MCF 10A (cell line): ENCODE measurements at regions not wholly inside any gene's neighbourhood (a gene's known extent, or its start where the extent isn't known, plus 50 kb on each side); places are given as distances from the start of the nearest gene placed in this dataset.

Source experiments
- BruUV-seq: library from RNA; stranded (reverse); fragments of 400-500 nt; replicated peaks from 2 replicates; lab custom pipeline; 2021; lab: Mats Ljungman, UMichigan
- CTCF ChIA-PET: fragments of 300-600 bp; sonication (Branson Sonifier 250); formaldehyde crosslinking; extraction: SDS; loops from one replicate; lab custom pipeline; 2021; ENCODE audit warnings: antibody characterized with exemption, inconsistent platforms; lab: Yijun Ruan, JAX
- POLR2A ChIA-PET: fragments of 300-600, 350-650 bp; sonication (Branson Sonifier 250); formaldehyde crosslinking; extraction: SDS; loops from one replicate; lab custom pipeline; 2020; ENCODE audit warnings: antibody characterized with exemption, inconsistent platforms; lab: Yijun Ruan, JAX
- DNase-seq: peaks from one replicate; pipeline ENCODE4 v3.0.0-alpha.2; 2018; ENCODE audit not compliant: unreplicated experiment
- H3K27ac Mint-ChIP-seq: one replicate; pipeline ENCODE4 v1.8.0; 2022; ENCODE audit warnings: mild to moderate bottlenecking, low read depth, mixed read lengths; ENCODE audit not compliant: unreplicated experiment
- H3K27me3 Mint-ChIP-seq: one replicate; pipeline ENCODE4 v1.8.0; 2022; ENCODE audit warnings: mixed read lengths; ENCODE audit not compliant: insufficient read depth, unreplicated experiment
- H3K36me3 Mint-ChIP-seq: one replicate; pipeline ENCODE4 v1.8.0; 2022; ENCODE audit warnings: mild to moderate bottlenecking, moderate library complexity, mixed read lengths; ENCODE audit not compliant: insufficient read depth, unreplicated experiment
- H3K4me1 Mint-ChIP-seq: one replicate; pipeline ENCODE4 v1.8.0; 2022; ENCODE audit warnings: mixed read lengths; ENCODE audit not compliant: insufficient read depth, unreplicated experiment
- H3K4me3 Mint-ChIP-seq: one replicate; pipeline ENCODE4 v1.8.0; 2022; ENCODE audit warnings: mild to moderate bottlenecking, moderate library complexity, mixed read lengths; ENCODE audit not compliant: unreplicated experiment
- H3K9me3 Mint-ChIP-seq: one replicate; pipeline ENCODE4 v1.8.0; 2022; ENCODE audit warnings: mixed read lengths; ENCODE audit not compliant: unreplicated experiment
- intact Hi-C: fragments of 100-400 bp; cut with micrococcal nuclease; formaldehyde crosslinking; loops from 2 replicates; pipeline ENCODE4 v1.14.1; 2022
- TF ChIP-seq, protein P1 (sequence below): fragments of 200-600 bp; IDR thresholded peaks from one replicate; pipeline ENCODE4 v1.8.0; 2022; ENCODE audit warnings: antibody characterized with exemption, mild to moderate bottlenecking; ENCODE audit not compliant: unreplicated experiment

DNA sequence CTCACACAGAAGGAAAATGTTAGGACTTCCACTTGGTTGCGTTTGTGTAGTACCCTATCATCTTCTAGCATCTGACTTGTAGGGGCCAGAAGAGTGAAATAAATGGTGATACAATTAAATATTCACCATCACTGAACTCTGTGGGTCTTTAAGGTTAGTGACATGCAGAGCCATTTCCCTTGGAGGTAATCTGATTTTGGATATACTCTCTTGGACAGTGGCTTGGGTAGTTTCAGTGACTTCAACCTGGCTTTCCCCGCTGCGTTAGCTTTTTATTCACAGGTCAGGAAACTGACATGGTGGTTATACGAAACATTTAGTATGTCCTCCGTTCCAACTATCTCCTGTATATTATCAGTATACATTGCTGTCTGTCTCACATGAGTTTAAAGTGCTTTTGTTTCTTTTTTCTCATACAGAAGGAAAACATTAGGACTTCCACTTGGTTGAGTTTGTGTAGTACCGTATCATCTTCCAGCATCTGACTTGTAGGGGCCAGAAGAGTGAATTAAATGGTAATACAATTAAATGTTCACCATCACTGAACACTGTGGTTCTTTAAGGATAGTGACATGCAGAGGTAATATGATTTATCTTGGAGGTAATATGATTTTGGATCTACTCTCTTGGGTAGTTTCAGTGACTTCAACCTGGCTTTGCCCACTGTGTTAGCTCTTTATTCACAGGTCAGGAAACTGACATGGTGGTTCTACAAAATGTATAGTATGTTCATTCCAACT, 883.6 kb downstream of the TAF11L14 start:
- H3K36me3 Mint-ChIP-seq = no peaks in the 10 kb centered on the region
- DNase-seq = no peak
- CTCF ChIA-PET = no interaction called here
- intact Hi-C loops = no loop called here
- no peaks in the 10 kb centered on the region for H3K4me1 Mint-ChIP-seq
- H3K27me3 Mint-ChIP-seq = no peaks in the 10 kb centered on the region
- POLR2A ChIA-PET = no interaction called here
- H3K4me3 Mint-ChIP-seq = no peak overlapping the region
- no peaks in the 10 kb centered on the region for H3K9me3 Mint-ChIP-seq
- no peak overlapping the region for H3K27ac Mint-ChIP-seq
- TF ChIP-seq, protein P1, sequence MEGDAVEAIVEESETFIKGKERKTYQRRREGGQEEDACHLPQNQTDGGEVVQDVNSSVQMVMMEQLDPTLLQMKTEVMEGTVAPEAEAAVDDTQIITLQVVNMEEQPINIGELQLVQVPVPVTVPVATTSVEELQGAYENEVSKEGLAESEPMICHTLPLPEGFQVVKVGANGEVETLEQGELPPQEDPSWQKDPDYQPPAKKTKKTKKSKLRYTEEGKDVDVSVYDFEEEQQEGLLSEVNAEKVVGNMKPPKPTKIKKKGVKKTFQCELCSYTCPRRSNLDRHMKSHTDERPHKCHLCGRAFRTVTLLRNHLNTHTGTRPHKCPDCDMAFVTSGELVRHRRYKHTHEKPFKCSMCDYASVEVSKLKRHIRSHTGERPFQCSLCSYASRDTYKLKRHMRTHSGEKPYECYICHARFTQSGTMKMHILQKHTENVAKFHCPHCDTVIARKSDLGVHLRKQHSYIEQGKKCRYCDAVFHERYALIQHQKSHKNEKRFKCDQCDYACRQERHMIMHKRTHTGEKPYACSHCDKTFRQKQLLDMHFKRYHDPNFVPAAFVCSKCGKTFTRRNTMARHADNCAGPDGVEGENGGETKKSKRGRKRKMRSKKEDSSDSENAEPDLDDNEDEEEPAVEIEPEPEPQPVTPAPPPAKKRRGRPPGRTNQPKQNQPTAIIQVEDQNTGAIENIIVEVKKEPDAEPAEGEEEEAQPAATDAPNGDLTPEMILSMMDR = no peak
- no TSS peak for BruUV-seq

DNA sequence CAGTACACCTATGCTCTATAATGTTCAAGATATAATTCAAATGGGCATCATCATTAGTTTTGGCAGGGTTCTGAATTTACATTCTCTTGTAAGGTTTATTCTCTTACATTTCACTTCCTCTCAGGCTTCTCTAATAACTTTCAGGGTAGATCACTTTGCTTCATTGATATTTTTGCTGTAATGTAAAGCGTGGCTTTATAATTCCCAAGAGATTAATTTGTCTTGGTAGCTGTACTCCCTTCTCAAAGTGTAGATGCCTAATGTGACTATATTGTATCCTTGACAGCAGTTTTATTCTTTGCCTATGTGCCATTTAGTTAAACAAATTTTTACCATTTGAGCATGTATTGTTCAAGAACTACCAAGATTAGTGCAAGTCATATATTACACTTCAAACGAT, 889.1 kb downstream of the TAF11L14 start:
- BruUV-seq = no TSS peak
- Mint-ChIP-seq H3K27ac (no peak overlapping the region), H3K36me3 (no peaks in the 10 kb centered on the region), H3K4me3 (no peak overlapping the region), H3K4me1 (no peaks in the 10 kb centered on the region), H3K9me3 (no peaks in the 10 kb centered on the region), H3K27me3 (no peaks in the 10 kb centered on the region)
- intact Hi-C loops = no loop called here
- ChIA-PET POLR2A (no interaction called here), CTCF (no interaction called here)
- no peak for DNase-seq
- TF ChIP-seq, protein P1 = no peak

DNA sequence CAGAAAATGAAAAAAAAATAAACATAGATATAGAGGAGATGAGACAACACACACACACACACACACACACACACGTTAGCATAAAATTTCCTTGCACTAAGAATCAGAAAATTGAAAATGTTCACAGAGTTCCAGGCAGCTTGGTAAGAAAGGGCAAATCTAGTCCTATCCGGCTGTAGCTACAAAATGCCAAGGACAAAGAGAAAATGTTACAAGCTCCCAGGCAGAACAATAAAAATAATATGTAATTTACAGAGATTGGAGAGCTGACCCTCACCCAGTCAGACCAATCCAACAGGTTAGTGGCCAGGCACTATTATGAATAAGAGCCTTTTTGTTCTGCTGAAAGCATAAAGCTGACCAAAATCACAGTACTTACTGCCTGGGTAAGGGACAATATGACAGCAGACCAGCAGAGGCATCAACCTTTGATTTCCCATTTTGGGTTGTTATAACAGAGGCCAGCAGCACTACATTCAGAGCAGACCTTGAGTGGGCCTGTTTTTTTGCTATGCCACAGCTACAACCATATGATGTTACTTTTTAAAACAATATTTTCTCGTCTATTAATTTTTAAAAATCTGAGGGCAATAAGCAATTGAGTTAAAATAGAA, 892.6 kb downstream of the TAF11L14 start:
- TF ChIP-seq, protein P1 = no peak
- intact Hi-C loops = no loop called here
- CTCF ChIA-PET = interaction anchor here (1.9 kb wide), 1 partner anchor 61 kb away, joined by 5 read pairs; no protein-coding TSS in a partner anchor
- H3K36me3 Mint-ChIP-seq = no peaks in the 10 kb centered on the region
- H3K4me3 Mint-ChIP-seq = no peak overlapping the region
- no TSS peak for BruUV-seq
- H3K27me3 Mint-ChIP-seq = no peaks in the 10 kb centered on the region
- no peak for DNase-seq
- no peaks in the 10 kb centered on the region for H3K4me1 Mint-ChIP-seq
- POLR2A ChIA-PET = no interaction called here
- H3K9me3 Mint-ChIP-seq = no peaks in the 10 kb centered on the region
- no peak overlapping the region for H3K27ac Mint-ChIP-seq

DNA sequence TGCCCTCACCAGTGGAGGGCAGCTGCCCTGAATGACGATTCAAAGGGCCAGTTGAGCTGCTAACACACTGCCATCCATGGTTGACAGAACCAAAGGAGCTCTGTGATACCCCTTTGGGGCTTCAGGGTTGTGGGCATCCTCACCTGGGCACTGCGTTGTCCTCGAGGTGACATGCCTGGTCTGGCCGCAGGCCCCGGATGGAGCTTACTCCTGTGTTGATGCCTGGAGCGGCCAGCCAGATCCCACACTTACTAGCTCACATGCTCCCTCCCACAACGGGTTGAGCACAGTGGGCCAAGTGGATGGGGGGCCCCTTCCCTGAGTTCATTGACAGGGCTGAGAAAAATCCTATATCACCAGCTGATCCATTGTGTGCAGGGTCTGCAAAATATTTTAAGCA, 898.9 kb downstream of the TAF11L14 start:
- H3K27ac Mint-ChIP-seq = no peak overlapping the region
- TF ChIP-seq, protein P1 = no peak
- no peaks in the 10 kb centered on the region for H3K9me3 Mint-ChIP-seq
- intact Hi-C loops = no loop called here
- H3K4me1 Mint-ChIP-seq = no peaks in the 10 kb centered on the region
- BruUV-seq = no TSS peak
- no peaks in the 10 kb centered on the region for H3K27me3 Mint-ChIP-seq
- no peak for DNase-seq
- ChIA-PET POLR2A (no interaction called here), CTCF (no interaction called here)
- H3K4me3 Mint-ChIP-seq = no peak overlapping the region
- H3K36me3 Mint-ChIP-seq = no peaks in the 10 kb centered on the region
